ENCODE measurements at regions not wholly inside any gene's neighbourhood (a gene's known extent, or its start where the extent isn't known, plus 50 kb on each side); places are given as distances from the start of the nearest gene placed in this dataset.
"Not testable (repeated sequence)": the region's sequence is repeated elsewhere in the genome, so short reads cannot be mapped to it uniquely, and the experiment has no call there.

GRCh38 chr10:23981520-23982309 is 227.2 kb upstream of the KIAA1217 start:
- H3K36me3 ChIP-seq = no peaks in the 10 kb centered on the region
- no peak overlapping the region for H3K27ac ChIP-seq
- H3K4me1 ChIP-seq = peaks cover 29% of the 10 kb centered on the region
- H4K20me1 ChIP-seq = no peaks in the 10 kb centered on the region
- no peak overlapping the region for H3K4me3 ChIP-seq
- H3K9ac ChIP-seq = no peak overlapping the region
- peaks cover 9% of the 10 kb centered on the region; the same call in 1 of the 2 replicates for H3K9me3 ChIP-seq
- TF ChIP-seq Cebpa-rat (IDR thresholded peaks at IDR 0.05) = no peak
- H3K4me2 ChIP-seq = no peak overlapping the region
- no peaks in the 10 kb centered on the region for H3K27me3 ChIP-seq

GRCh38 chr10:23984405-23984804 is 224.5 kb upstream of the KIAA1217 start:
- not testable (repeated sequence) for H3K27me3 ChIP-seq, H3K4me3 ChIP-seq, H4K20me1 ChIP-seq, H3K4me2 ChIP-seq, H3K9ac ChIP-seq, H3K27ac ChIP-seq, H3K36me3 ChIP-seq, H3K9me3 ChIP-seq
- H3K4me1 ChIP-seq = peaks cover 28% of the 10 kb centered on the region

- Histone ChIP-seq H3K27me3 (no peaks in the 10 kb centered on the region), H4K20me1 (no peaks in the 10 kb centered on the region), H3K4me2 (no peak overlapping the region), H3K9me3 (peaks cover 5% of the 10 kb centered on the region; the same call in 1 of the 2 replicates), H3K36me3 (no peaks in the 10 kb centered on the region), H3K27ac (no peak overlapping the region), H3K4me3 (no peak overlapping the region), H3K9ac (no peak overlapping the region), H3K4me1 (no peaks in the 10 kb centered on the region)
- TF ChIP-seq Cebpa-rat (IDR thresholded peaks at IDR 0.05) = no peak
Measured at GRCh38 chr10:23988006-23988405, 220.9 kb upstream of the KIAA1217 start.

GRCh38 chr10:23994459-23995046 is 214.4 kb upstream of the KIAA1217 start:
- Histone ChIP-seq H3K9me3 (no peaks in the 10 kb centered on the region), H3K27me3 (no peaks in the 10 kb centered on the region), H3K9ac (no peak overlapping the region), H3K36me3 (no peaks in the 10 kb centered on the region), H4K20me1 (no peaks in the 10 kb centered on the region), H3K27ac (no peak overlapping the region), H3K4me3 (no peak overlapping the region), H3K4me1 (no peaks in the 10 kb centered on the region), H3K4me2 (no peak overlapping the region)
- TF ChIP-seq Cebpa-rat (IDR thresholded peaks at IDR 0.05) = no peak

- no peak overlapping the region for H3K4me3 ChIP-seq
- H3K4me2 ChIP-seq = no peak overlapping the region
- no peaks in the 10 kb centered on the region for H3K27me3 ChIP-seq
- H3K36me3 ChIP-seq = no peaks in the 10 kb centered on the region
- no peak overlapping the region for H3K27ac ChIP-seq
- H3K9me3 ChIP-seq = no peaks in the 10 kb centered on the region
- H3K4me1 ChIP-seq = no peaks in the 10 kb centered on the region
- H3K9ac ChIP-seq = no peak overlapping the region
- no peak for TF ChIP-seq Cebpa-rat (IDR thresholded peaks at IDR 0.05)
- H4K20me1 ChIP-seq = no peaks in the 10 kb centered on the region
Measured at GRCh38 chr10:23999445-23999844, 209.5 kb upstream of the KIAA1217 start.

- Histone ChIP-seq H3K4me2 (no peak overlapping the region), H3K27me3 (no peaks in the 10 kb centered on the region), H3K27ac (no peak overlapping the region)
Measured at GRCh38 chr10:24000271-24000813, 208.6 kb upstream of the KIAA1217 start.

GRCh38 chr10:24006741-24007140 is 202.2 kb upstream of the KIAA1217 start:
- Histone ChIP-seq H3K4me3 (no peak overlapping the region), H3K9ac (no peak overlapping the region), H4K20me1 (no peaks in the 10 kb centered on the region), H3K27ac (no peak overlapping the region), H3K4me2 (no peak overlapping the region), H3K27me3 (no peaks in the 10 kb centered on the region), H3K36me3 (no peaks in the 10 kb centered on the region), H3K9me3 (no peaks in the 10 kb centered on the region), H3K4me1 (peaks cover 12% of the 10 kb centered on the region)
- TF ChIP-seq Cebpa-rat (IDR thresholded peaks at IDR 0.05) = no peak

More at GRCh38 chr10:24000271-24000813, 208.6 kb upstream of the KIAA1217 start:
- no peak for TF ChIP-seq Cebpa-rat (IDR thresholded peaks at IDR 0.05)
- Histone ChIP-seq H3K9ac (no peak overlapping the region), H3K4me1 (no peaks in the 10 kb centered on the region), H3K9me3 (no peaks in the 10 kb centered on the region), H4K20me1 (no peaks in the 10 kb centered on the region), H3K36me3 (no peaks in the 10 kb centered on the region), H3K4me3 (no peak overlapping the region)

- Histone ChIP-seq H3K4me2 (no peak overlapping the region), H3K9me3 (no peaks in the 10 kb centered on the region), H3K27ac (no peak overlapping the region), H3K27me3 (no peaks in the 10 kb centered on the region), H3K36me3 (no peaks in the 10 kb centered on the region), H3K9ac (no peak overlapping the region), H4K20me1 (no peaks in the 10 kb centered on the region), H3K4me3 (no peak overlapping the region), H3K4me1 (peaks cover 12% of the 10 kb centered on the region)
- no peak for TF ChIP-seq Cebpa-rat (IDR thresholded peaks at IDR 0.05)
Measured at GRCh38 chr10:24007359-24007758, 201.6 kb upstream of the KIAA1217 start.

- no peaks in the 10 kb centered on the region for H4K20me1 ChIP-seq
- no peak for TF ChIP-seq Cebpa-rat (IDR thresholded peaks at IDR 0.05)
Measured at GRCh38 chr10:24008164-24009091, 200.5 kb upstream of the KIAA1217 start.

More at GRCh38 chr10:24008164-24009091, 200.5 kb upstream of the KIAA1217 start:
- no peak overlapping the region for H3K27ac ChIP-seq
- H3K4me3 ChIP-seq = no peak overlapping the region
- H3K9ac ChIP-seq = no peak overlapping the region
- H3K4me2 ChIP-seq = peak overlapping the region; percentile 55
- no peaks in the 10 kb centered on the region for H3K9me3 ChIP-seq
- H3K27me3 ChIP-seq = no peaks in the 10 kb centered on the region
- H3K36me3 ChIP-seq = no peaks in the 10 kb centered on the region
- peaks cover 12% of the 10 kb centered on the region for H3K4me1 ChIP-seq
